Liver (tissue), 8 donors: ENCODE measurements at regions not wholly inside any gene's neighbourhood (a gene's known extent, or its start where the extent isn't known, plus 50 kb on each side); places are given as distances from the start of the nearest gene placed in this dataset.

Experiments used
- DNase-seq: peaks from one replicate; pipeline ENCODE4 v3.0.0-alpha.2; 2017; ENCODE audit warnings: low spot score
- H3K27ac ChIP-seq, 2 donors: one replicate each; pipeline ENCODE4 v1.7.0; 2013; ENCODE audit warnings: inconsistent platforms in 2 of 2, low read length in 2 of 2, control low read depth in 1 of 2, low read depth in 1 of 2, mild to moderate bottlenecking in 1 of 2
- H3K27me3 ChIP-seq, 4 donors: one replicate each; pipeline versions ENCODE4 v1.6.1 to v1.7.0; 2013; ENCODE audit warnings: low read length in 3 of 4, inconsistent platforms in 1 of 4, mild to moderate bottlenecking in 1 of 4, moderate library complexity in 1 of 4; ENCODE audit not compliant: control insufficient read depth in 4 of 4, insufficient read depth in 4 of 4
- H3K36me3 ChIP-seq, 4 donors: one replicate each; pipeline versions ENCODE4 v1.6.1 to v1.7.0; 2013; ENCODE audit warnings: low read length in 3 of 4, mild to moderate bottlenecking in 3 of 4, low read depth in 1 of 4, moderate library complexity in 1 of 4; ENCODE audit not compliant: control insufficient read depth in 4 of 4, insufficient read depth in 3 of 4
- H3K4me1 ChIP-seq, 4 donors: one replicate each; pipeline versions ENCODE4 v1.6.1 to v1.7.0; 2013; ENCODE audit warnings: low read length in 3 of 4, mild to moderate bottlenecking in 3 of 4, moderate library complexity in 1 of 4; ENCODE audit not compliant: control insufficient read depth in 4 of 4, insufficient read depth in 4 of 4
- H3K4me3 ChIP-seq, 3 donors: one replicate each; pipeline versions ENCODE4 v1.6.1 to v1.7.0; 2013; ENCODE audit warnings: low read length in 3 of 3, control low read depth in 1 of 3, low read depth in 1 of 3, mild to moderate bottlenecking in 1 of 3
- H3K9ac ChIP-seq, 2 donors: one replicate each; pipeline ENCODE4 v1.7.0; 2013; ENCODE audit warnings: low read length in 2 of 2, mild to moderate bottlenecking in 2 of 2, moderate library complexity in 2 of 2, control low read depth in 1 of 2, low read depth in 1 of 2
- H3K9me3 ChIP-seq, 4 donors: one replicate each; pipeline versions ENCODE4 v1.6.1 to v1.7.0; 2013; ENCODE audit warnings: low read length in 3 of 4; ENCODE audit not compliant: control insufficient read depth in 4 of 4
- ATF3 ChIP-seq: IDR thresholded peaks from 2 replicates; pipeline ENCODE4 v1.6.1; 2016; ENCODE audit warnings: antibody characterized with exemption
- CTCF ChIP-seq: fragments of 150-350 bp; IDR thresholded peaks from 2 replicates; pipeline ENCODE4 v1.5.1; 2017; ENCODE audit warnings: improper control_type of control experiment, low read depth, low read length; ENCODE audit not compliant: missing input control
- EGR1 ChIP-seq, 2 donors: IDR thresholded peaks; 2 replicates each; pipeline ENCODE4 v1.6.1; 2016 to 2018; ENCODE audit warnings: antibody characterized with exemption in 2 of 2, low read depth in 2 of 2
- FOXA1 ChIP-seq: IDR thresholded peaks from 2 replicates; pipeline ENCODE4 v1.6.1; 2016; ENCODE audit warnings: antibody characterized with exemption
- FOXA2 ChIP-seq: IDR thresholded peaks from 2 replicates; pipeline ENCODE4 v1.6.1; 2016; ENCODE audit warnings: antibody characterized with exemption
- GABPA ChIP-seq, 2 donors: IDR thresholded peaks in 1 of 2; conservative IDR thresholded peaks in 1 of 2; 2 replicates each; pipeline ENCODE4 v1.6.1; 2016; ENCODE audit warnings: antibody characterized with exemption in 2 of 2, mild to moderate bottlenecking in 1 of 2, moderate library complexity in 1 of 2
- HNF4A ChIP-seq, 2 donors: conservative IDR thresholded peaks; 2 replicates each; pipeline ENCODE4 v1.6.1; 2016; ENCODE audit warnings: antibody characterized with exemption in 2 of 2, mild to moderate bottlenecking in 2 of 2
- HNF4G ChIP-seq: IDR thresholded peaks from 2 replicates; pipeline ENCODE4 v1.6.1; 2016; ENCODE audit warnings: antibody characterized with exemption
- JUND ChIP-seq, 2 donors: IDR thresholded peaks; 2 replicates each; pipeline ENCODE4 v1.6.1; 2016; ENCODE audit warnings: antibody characterized with exemption in 2 of 2
- MAX ChIP-seq: IDR thresholded peaks from 2 replicates; pipeline ENCODE4 v1.6.1; 2016; ENCODE audit warnings: antibody characterized with exemption
- NR2F2 ChIP-seq: IDR thresholded peaks from 2 replicates; pipeline ENCODE4 v1.6.1; 2016; ENCODE audit warnings: antibody characterized with exemption
- RAD21 ChIP-seq, 2 donors: IDR thresholded peaks; 2 replicates each; pipeline ENCODE4 v1.6.1; 2016; ENCODE audit warnings: antibody characterized with exemption in 2 of 2, mild to moderate bottlenecking in 2 of 2
- REST ChIP-seq: IDR thresholded peaks from 2 replicates; pipeline ENCODE4 v1.6.1; 2016; ENCODE audit warnings: antibody characterized with exemption, mild to moderate bottlenecking
- RXRA ChIP-seq, 2 donors: IDR thresholded peaks; 2 replicates each; pipeline ENCODE4 v1.6.1; 2017 to 2018; ENCODE audit warnings: antibody characterized with exemption in 2 of 2, mild to moderate bottlenecking in 1 of 2
- SP1 ChIP-seq: IDR thresholded peaks from 2 replicates; pipeline ENCODE4 v1.6.1; 2018; ENCODE audit warnings: antibody characterized with exemption, mild to moderate bottlenecking
- TAF1 ChIP-seq: conservative IDR thresholded peaks from 2 replicates; pipeline ENCODE4 v1.6.1; 2016; ENCODE audit warnings: antibody characterized with exemption, mild to moderate bottlenecking
- YY1 ChIP-seq: IDR thresholded peaks from 2 replicates; pipeline ENCODE4 v1.6.1; 2016; ENCODE audit warnings: antibody characterized with exemption, mild to moderate bottlenecking
- ZBTB33 ChIP-seq: IDR thresholded peaks from 2 replicates; pipeline ENCODE4 v1.6.1; 2016; ENCODE audit warnings: antibody characterized with exemption
- WGBS: extraction: QIAGEN DNeasy Blood & Tissue Kit; methylation state at CpG from one replicate; pipeline ENCODE4 v1.1.7; 2013; 5-methylcytosine and 5-hydroxymethylcytosine counted together
- donor health status: healthy.
- donor health status: healthy.
- donor health status: healthy.
- donor health status: healthy.
- donor health status: healthy.

- TF ChIP-seq CTCF (no peak), EGR1 (IDR thresholded peaks at IDR 0.05; ENCODE audit: low read depth in 2 of 2) (no peak), HNF4G (no peak), YY1 (no peak), HNF4A (conservative IDR thresholded peaks at IDR 0.05) (no peak), NR2F2 (no peak), FOXA1 (no peak), MAX (no peak), ATF3 (no peak), ZBTB33 (no peak), REST (no peak), SP1 (no peak), RAD21 (IDR thresholded peaks at IDR 0.05) (no peak), TAF1 (no peak), JUND (IDR thresholded peaks at IDR 0.05) (no peak), GABPA (IDR thresholded peaks at IDR 0.05 in 1 of 2, conservative IDR thresholded peaks at IDR 0.05 in 1 of 2) (no peak), FOXA2 (no peak)
- Histone ChIP-seq H3K9me3 (no peaks in the 10 kb centered on the region), H3K27ac (no peak overlapping the region), H3K4me1 (no peaks in the 10 kb centered on the region), H3K27me3 (peaks cover 0 to 9% (median 0%) of the 10 kb centered on the region in 4 donors), H3K9ac (no peak overlapping the region), H3K4me3 (no peak overlapping the region), H3K36me3 (no peaks in the 10 kb centered on the region)
- WGBS = 78% methylated on average over 3 of the region's 3 CpGs
- no peak for DNase-seq
Measured at GRCh38 chr5:136793300-136793699, 428.0 kb upstream of the TRPC7 start.

- Histone ChIP-seq H3K27me3 (peaks cover 0 to 4% (median 0%) of the 10 kb centered on the region in 4 donors), H3K9me3 (peaks cover 0 to 2% (median under 1%) of the 10 kb centered on the region in 4 donors), H3K4me1 (no peaks in the 10 kb centered on the region), H3K9ac (no peak overlapping the region), H3K36me3 (no peaks in the 10 kb centered on the region), H3K27ac (no peak overlapping the region), H3K4me3 (no peak overlapping the region)
- DNase-seq = no peak
- WGBS = 70% methylated on average over 3 of the region's 3 CpGs
- no peak for TF ChIP-seq EGR1 (IDR thresholded peaks at IDR 0.05; ENCODE audit: low read depth in 2 of 2)
- TF ChIP-seq ZBTB33 = no peak
- TF ChIP-seq GABPA (IDR thresholded peaks at IDR 0.05 in 1 of 2, conservative IDR thresholded peaks at IDR 0.05 in 1 of 2) = no peak
- no peak for TF ChIP-seq RAD21 (IDR thresholded peaks at IDR 0.05)
- no peak for TF ChIP-seq ATF3
- TF ChIP-seq MAX = no peak
- TF ChIP-seq FOXA1 = no peak
- TF ChIP-seq NR2F2 = no peak
- no peak for TF ChIP-seq YY1
- no peak for TF ChIP-seq RXRA (IDR thresholded peaks at IDR 0.05)
- no peak for TF ChIP-seq HNF4G
- no peak for TF ChIP-seq HNF4A (conservative IDR thresholded peaks at IDR 0.05)
- TF ChIP-seq TAF1 = no peak
- no peak for TF ChIP-seq FOXA2
- no peak for TF ChIP-seq JUND (IDR thresholded peaks at IDR 0.05)
- TF ChIP-seq SP1 = no peak
Measured at GRCh38 chr5:136781464-136781863, 416.1 kb upstream of the TRPC7 start.
